Activated CD8-positive, alpha-beta memory T cell treated with anti-CD3 and anti-CD28 coated beads for 24 hours (primary cell): ENCODE measurements at regions not wholly inside any gene's neighbourhood (a gene's known extent, or its start where the extent isn't known, plus 50 kb on each side); places are given as distances from the start of the nearest gene placed in this dataset.
A peak's percentile ranks its signal among the peaks of the same experiment; 100 is the strongest.

ENCODE experiments used
- DNase-seq: peaks from one replicate; pipeline ENCODE4 v3.0.0-alpha.2; 2020

DNA sequence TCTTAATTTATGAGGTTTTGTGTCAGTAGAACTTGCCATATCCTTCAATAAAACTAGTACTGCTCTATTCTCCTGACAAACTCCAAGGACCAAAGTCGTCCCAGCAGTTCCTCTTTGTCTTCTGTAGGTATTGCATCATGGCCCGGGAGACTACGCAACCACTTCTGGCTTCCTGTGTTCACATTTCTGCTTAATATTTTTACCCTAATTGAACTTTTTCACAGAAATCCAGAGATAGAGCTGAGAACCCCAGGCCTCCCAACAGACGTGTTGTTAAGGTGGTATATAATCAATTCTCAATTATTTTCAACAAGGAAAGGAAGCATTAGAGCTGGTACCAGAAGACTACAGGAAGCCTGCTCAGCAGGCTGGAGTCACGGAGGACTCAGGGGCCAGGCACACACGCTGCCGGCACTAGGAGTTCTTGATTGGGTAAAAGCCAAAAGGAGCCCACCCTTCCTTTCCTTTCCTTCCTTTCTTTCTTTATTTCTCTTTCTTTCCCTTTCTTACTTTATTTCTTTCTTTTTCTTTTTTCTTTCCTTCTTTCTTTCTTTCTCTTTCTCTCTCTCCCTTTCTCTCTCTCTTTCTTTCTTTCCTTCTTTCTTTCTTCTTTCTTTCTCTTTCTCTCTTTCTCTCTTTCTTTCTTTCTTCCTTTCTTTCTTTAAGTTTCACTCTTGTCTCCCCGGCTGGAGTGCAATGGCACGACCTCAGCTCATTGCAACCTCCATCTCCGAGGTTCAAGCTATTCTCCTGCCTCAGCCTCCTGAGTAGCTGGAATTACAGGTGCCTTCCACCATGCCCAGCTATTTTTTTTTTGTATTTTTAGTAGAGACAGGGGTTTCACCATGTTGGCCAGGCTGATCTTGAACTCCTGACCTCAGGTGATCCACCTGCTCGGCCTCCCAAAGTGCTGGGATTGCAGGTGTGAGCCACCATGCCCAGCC is 173.7 kb downstream of the ZBTB18 start:
- DNase-seq: no peak

DNA sequence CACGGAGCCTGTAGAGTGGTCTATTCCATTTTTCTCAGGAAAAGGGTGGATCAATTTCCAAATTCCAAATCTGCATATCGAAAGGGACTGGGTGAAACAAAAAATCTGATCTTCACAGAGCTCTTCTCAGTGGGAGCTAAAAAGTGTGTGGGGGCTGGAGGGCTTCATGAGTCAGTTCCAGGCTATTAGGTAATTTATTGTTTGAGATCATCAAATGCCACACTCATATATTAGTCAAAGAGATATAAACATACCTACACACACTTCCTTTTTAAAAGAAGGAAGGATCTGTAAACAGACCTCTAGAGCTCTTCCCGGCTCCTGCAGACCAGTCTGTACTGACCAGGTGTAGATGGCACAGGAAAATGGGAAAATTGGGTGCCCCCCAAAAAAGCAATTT is 175.4 kb downstream of the ZBTB18 start:
- DNase-seq: no peak

DNA sequence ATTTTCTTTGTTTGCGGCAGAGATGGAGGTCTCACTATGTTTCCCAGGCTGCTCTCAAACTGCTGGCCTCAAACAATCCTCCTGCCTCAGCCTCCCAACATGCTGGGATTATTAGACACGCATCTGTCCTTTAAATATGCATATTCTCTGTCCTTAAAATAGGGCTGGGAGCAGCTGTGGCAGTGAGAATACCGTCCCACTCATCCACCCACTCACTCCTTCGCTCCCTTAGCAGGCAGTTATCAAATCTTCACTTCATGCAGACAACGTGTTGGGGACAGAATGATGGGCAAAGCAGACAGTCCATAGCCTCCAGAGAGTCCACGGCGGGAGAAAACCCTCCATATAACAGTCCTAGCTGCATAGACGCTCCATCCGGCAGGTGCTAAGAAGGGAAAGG is 179.4 kb downstream of the ZBTB18 start:
- DNase-seq: no peak

DNA sequence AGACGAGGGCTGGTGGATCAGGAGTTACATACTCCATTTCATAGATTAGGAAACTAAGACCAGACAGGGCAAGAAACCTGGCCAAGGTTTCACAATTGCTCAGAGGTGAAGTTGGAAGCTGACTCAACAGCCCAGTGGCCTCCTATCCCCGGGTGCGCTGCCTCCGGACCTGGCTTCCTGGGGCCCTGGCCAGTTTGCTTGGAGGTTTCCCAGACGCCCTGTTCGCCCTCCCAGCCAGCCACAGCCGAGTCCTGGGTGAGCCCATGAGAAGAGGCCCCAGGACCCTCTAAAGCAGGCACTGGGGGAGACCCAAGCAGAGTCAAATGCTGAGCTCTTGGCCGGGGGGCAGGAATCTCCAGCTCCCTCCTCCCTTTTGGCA is 180.1 kb downstream of the ZBTB18 start:
- no peak for DNase-seq

DNA sequence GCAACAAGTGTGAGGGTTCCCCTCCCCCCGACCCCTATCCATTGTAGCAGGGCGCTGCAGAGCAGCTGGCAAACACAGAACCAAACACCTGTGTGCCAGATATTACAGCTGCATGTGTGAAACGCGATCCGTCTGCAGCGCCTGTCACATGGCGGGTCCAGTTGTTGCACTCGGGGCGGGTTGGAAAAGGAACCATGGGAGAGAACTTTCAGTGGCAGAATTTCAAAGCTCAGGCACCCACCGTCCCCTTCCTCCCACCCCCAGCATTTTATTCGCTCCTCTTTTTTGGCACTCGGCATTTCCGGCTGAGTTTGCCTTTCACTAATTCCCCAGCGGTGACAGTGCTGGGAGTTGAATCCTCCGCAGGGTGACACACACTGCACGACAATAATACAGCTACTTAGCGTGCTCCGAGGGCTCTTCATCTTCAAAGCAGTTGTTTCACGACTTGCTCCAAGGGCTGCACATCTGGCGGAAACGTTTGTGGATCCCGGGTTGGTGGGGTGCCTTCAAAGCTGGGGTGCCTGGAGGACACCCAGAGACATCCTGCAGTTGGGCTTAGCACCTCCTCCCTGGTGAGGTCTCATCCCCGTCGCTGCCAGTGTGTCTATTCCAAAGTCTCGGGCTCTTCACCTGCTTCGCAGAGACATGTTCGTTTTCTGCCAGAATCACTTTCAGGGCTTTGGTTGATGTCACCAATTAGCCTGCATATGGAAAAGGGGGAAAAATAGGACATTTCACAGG is 180.7 kb downstream of the ZBTB18 start:
- DNase-seq: no peak

DNA sequence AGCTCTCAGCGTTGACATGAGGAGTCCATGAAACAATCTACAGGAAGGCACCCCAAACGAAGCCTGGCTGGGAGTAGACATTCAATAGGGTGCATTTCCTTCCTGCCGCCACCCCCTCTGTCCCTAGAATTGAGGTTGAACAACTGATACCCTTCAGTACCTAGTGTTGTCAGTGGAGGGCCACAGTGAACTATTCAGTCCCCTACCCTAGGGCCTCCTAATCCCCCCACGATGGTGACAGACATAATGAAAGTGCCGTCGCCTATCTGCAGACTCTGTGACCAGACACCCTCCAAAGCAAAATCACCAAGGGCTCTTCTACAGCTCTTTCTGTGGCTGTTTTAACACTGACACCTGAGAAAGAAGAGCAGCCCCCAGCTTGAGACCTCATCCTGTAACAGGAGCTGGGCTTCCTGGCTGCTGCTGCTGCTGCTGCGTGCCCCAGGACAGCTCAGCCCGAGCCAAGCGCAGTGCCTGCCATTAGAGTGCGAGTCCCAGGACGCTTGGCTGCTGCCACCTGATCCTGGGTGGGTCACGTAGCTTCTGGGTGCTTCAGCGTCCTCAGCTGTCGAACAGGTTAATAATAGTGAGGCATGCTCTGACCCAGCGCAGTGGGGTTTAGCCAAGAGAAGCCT is 183.0 kb downstream of the ZBTB18 start:
- no peak for DNase-seq

GRCh38 chr1:244235157-244235556 is 184.1 kb downstream of the ZBTB18 start:
- no peak for DNase-seq

DNA sequence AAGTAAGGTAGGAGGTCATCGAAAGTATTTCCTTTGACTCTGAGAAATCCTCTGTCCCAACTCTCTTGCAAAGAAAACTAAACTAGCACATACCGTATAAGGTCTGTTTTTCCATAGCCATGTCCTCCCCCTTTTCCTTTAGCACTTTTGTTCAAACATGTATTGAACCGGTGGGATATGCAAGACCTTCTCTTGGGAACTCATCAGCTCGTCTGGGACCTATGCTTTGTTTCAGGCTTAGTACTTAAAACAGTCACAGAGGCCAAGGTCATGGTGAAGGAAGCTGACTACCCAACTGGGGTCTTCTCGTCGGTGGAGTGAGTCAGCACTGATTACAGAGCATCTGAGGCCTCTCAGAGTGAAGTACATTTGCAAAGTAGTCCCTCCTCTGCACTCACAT is 185.0 kb downstream of the ZBTB18 start:
- DNase-seq: no peak

- no peak for DNase-seq
Observed at GRCh38 chr1:244236721-244237120, 185.6 kb downstream of the ZBTB18 start.

DNA sequence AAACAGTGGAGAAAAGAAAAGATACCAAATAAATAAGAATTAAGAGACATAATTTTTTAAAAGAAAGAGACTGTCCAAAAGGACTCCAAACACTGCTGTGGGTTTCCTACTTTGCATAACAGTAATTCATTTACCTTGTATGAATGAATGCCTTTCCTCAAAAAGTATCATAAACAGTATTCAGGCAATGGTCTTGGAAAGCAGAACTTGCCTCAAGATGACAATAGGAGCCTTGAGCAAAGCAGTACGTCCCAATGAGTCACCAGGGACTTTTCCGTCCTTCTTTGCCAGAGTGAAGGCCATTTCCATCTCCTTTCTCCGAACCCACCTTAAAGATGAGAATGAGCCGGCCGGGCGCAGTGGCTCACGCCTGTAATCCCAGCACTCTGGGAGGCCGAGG is 186.4 kb downstream of the ZBTB18 start:
- DNase-seq: no peak

GRCh38 chr1:244239261-244239770 is 188.2 kb downstream of the ZBTB18 start:
- DNase-seq: no peak

DNA sequence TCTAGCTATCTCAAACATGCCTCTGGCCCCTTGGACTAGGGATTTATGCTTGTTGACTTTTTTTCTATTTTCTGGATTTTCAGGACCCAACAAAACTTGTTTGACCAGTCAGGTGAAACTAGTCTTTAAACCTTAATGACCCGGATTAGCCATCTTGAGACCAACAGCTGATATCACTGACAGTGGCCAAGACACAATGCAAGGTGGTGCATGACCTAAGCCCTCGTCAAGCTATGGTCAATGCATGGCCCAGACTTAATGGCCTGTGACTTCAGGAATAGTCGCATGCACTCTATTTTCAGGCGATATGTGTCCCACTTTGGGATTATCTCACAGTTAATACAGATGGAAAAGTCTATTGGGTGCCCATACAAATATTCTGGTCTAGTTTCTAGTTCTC is 190.4 kb downstream of the ZBTB18 start:
- no peak for DNase-seq

GRCh38 chr1:244242446-244242845 is 191.4 kb downstream of the ZBTB18 start:
- DNase-seq: peak; percentile 15

DNA sequence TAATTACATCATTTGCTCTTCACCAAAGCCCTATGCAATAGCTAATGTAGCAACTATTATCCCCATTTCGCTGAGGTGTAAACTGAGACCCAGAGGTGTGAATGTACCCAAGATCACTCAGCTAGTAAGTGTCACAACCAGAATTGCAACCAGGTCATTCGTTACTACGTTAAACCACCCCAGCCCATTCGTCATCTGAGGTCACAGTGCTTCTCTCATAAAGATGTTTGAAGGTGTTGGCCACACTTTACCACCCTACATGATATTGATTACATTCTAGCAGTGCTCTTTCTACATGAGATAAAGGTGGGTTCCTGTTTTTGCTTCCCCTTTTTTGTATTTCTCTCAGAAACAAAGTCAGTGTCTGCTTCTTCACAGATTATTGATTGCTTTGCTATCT is 195.3 kb downstream of the ZBTB18 start:
- no peak for DNase-seq

GRCh38 chr1:244248426-244248825 is 197.3 kb downstream of the ZBTB18 start:
- no peak for DNase-seq

DNA sequence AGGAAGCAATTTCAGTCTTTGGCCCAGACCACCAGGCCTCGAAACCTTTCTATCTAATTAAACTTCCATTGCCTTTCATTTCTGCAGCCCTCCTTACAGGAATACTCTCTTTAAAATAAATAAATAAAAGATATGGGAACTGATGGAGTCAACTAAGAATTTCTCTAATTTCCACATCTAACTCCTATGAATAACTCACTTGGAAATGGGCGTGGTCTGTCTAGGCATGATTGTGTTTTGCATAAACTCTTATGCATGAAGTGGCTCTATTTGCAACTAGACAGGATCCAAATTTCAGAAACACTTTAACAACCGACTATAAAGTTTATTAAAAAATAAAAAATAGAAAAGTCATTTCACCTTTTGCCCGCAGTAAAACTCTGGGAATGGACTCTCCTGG is 199.5 kb downstream of the ADSS2 start:
- DNase-seq: no peak

DNA sequence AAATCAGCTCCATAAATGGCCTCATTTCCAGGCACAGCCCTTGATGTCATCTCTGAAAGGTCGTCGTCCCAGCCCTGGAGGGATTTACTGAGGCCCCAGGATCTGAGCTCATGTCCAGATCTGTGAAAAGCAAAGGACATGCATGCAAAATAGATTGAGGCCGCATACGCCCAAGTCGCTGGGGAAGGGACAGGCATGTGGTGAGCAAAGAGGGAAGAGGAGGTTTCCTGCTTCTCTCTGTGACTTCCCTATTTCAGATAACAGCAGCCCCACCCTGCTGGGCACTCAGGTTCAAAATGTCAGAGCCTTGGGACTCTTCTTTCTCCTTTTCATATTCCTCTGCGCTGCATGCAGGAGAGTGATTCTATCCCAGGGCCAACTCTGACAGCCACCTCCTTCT is 197.2 kb downstream of the ADSS2 start:
- DNase-seq: peak; percentile 24

DNA sequence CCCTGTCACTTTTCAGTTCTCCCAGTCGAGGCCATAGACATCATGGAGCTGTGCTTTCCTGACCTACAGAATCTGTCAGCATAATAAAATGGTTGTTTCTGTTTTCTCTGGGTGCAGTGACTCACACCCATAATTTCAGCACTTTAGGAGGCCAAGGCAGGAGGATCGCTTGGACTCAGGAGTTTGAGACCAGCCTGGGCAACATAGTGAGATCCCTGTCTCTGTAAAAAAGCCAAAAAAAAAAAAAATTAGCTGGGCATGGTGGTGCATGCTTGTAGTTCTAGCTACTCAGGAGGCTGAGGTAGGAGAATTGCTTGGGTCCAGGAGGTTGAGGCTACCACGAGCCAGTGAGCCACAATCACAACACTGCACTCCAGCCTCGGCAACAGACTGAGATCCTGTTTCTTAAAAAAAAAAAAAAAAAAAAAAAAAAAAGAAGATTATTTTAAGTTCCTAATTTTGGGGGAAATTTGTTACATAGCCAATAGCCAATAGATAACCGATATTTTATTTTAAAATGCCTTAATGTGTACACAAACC is 196.2 kb downstream of the ADSS2 start:
- DNase-seq: peak; percentile 15

- DNase-seq: peak; percentile 4
Observed at GRCh38 chr1:244256086-244256676, 195.5 kb downstream of the ADSS2 start.

- DNase-seq: no peak
Observed at GRCh38 chr1:244264163-244264562, 187.5 kb downstream of the ADSS2 start.

DNA sequence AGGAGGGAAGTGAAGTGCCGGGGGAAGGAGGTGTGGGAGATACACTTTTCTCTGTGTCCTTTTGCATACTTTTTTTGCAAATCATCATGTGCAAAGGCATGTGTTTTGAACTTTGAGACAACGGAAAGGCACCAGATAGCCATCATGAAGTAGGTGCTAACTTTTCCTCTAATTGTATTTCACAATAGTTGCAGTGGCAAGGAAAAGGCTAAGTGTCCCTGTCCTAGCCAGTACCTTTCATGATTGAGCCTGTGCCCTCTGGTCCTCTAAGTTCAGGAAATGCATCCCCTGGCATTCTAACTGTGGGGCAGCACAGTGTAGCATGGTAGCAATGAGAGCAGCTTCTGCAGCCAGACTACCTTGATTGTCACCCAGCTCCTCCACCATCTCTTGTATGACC is 186.2 kb downstream of the ADSS2 start:
- peak; percentile 7 for DNase-seq

DNA sequence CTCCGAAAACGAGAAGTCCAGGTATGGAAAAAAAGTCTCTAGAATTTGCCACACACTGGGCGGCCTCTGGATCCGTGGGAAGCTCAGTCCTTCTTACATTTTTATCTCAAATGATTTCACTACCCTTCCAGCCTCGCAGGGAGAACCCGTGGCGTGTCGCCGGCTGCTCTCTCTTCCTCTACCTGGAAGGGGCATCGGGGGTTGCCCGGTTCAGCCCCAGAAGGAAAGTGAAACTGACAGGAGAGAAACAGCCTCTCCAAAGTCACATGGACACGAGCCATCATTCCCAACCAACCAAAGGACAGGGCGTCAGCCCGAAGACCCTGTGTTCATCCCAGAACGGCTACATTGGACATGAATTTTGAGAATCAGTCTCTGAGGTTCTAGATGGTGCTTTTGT is 182.5 kb downstream of the ADSS2 start:
- DNase-seq: peak; percentile 45

DNA sequence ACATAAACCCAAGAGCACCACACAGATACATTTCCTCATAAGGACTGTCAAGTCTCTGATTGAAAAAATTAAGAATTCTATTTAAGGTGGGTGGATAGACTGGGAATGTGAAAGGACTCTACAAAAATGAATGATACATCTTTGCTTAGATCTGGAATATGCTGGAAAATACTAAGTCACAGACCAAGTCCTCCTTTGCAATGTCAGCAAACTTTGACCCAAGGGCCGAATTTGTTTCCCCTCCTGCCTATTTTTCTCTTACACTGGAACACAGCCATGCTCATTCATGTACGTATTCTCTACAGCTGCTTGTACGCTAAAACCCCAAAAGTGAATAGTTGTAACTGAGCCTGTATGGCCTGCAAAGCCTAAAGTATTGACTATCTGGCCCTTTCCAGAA is 180.7 kb downstream of the ADSS2 start:
- peak; percentile 9 for DNase-seq
